IMR-90 (cell line): ENCODE measurements at regions not wholly inside any gene's neighbourhood (a gene's known extent, or its start where the extent isn't known, plus 50 kb on each side); places are given as distances from the start of the nearest gene placed in this dataset.
A peak's percentile ranks its signal among the peaks of the same experiment; 100 is the strongest.

ENCODE experiments used
- ATAC-seq: fragments of 200-7000 bp; cut with Tn5 transposase; 2 replicates; pipeline ENCODE4 v1.9.1; 2020; ENCODE audit warnings: low read depth, mild to moderate bottlenecking, moderate library complexity
- BruUV-seq: library from RNA; stranded (reverse); fragments of 400-500 nt; replicated peaks from 2 replicates; lab custom pipeline; 2021; lab: Mats Ljungman, UMichigan
- CTCF ChIA-PET: fragments of 300-600 bp; formaldehyde crosslinking; extraction: SDS; loops from one replicate; lab custom pipeline; 2021; ENCODE audit warnings: antibody characterized with exemption; lab: Yijun Ruan, JAX
- POLR2A ChIA-PET: fragments of 300-600 bp; sonication (Branson Sonifier 250); formaldehyde crosslinking; loops from one replicate; lab custom pipeline; 2022; ENCODE audit warnings: antibody characterized with exemption; ENCODE audit not compliant: unreplicated experiment; lab: Charles Lee
- DNase-seq: peaks from one replicate; pipeline ENCODE4 v3.0.0; 2013
- H2AFZ ChIP-seq: replicated peaks from 2 replicates; pipeline ENCODE3; 2013; ENCODE audit warnings: low read length, mild to moderate bottlenecking; ENCODE audit not compliant: poor library complexity
- H2AK5ac ChIP-seq: 2 replicates; pipeline ENCODE4 v1.6.1; 2013; ENCODE audit warnings: low read depth, low read length, inconsistent platforms
- H2AK9ac ChIP-seq: replicated peaks from 2 replicates; pipeline ENCODE3; 2013; ENCODE audit warnings: mild to moderate bottlenecking, low read depth, low read length, moderate library complexity; ENCODE audit not compliant: poor library complexity
- H2BK120ac ChIP-seq: 2 replicates; pipeline ENCODE4 v1.6.1; 2013; ENCODE audit warnings: low read depth, low read length, inconsistent platforms
- H2BK15ac ChIP-seq: 3 replicates; pipeline ENCODE4 v1.6.1; 2013; ENCODE audit warnings: low read depth, low read length, inconsistent platforms
- H2BK20ac ChIP-seq: 2 replicates; pipeline ENCODE4 v1.6.1; 2013; ENCODE audit warnings: low read depth, mild to moderate bottlenecking, inconsistent platforms, low read length, moderate library complexity
- H2BK5ac ChIP-seq: 2 replicates; pipeline ENCODE4 v1.6.1; 2013; ENCODE audit warnings: mild to moderate bottlenecking, low read depth, low read length, inconsistent platforms; ENCODE audit not compliant: poor library complexity, severe bottlenecking
- H3K14ac ChIP-seq: replicated peaks from 2 replicates; pipeline ENCODE4 v1.6.1; 2013; ENCODE audit warnings: low read depth, low read length, inconsistent platforms
- H3K18ac ChIP-seq: 2 replicates; pipeline ENCODE4 v1.6.1; 2013; ENCODE audit warnings: low read depth, low read length, control low read depth
- H3K23ac ChIP-seq: 2 replicates; pipeline ENCODE4 v1.6.1; 2013; ENCODE audit warnings: low read depth, low read length, inconsistent platforms
- H3K27ac ChIP-seq: 2 replicates; pipeline ENCODE4 v1.5.1; 2013; ENCODE audit warnings: mild to moderate bottlenecking, control low read depth, low read length; ENCODE audit not compliant: insufficient read depth
- H3K27me3 ChIP-seq: 2 replicates; pipeline ENCODE4 v1.6.1; 2013; ENCODE audit warnings: low read length; ENCODE audit not compliant: control insufficient read depth, insufficient read depth
- H3K36me3 ChIP-seq: 2 replicates; pipeline ENCODE4 v1.6.1; 2013; ENCODE audit warnings: low read length, mixed read lengths; ENCODE audit not compliant: control insufficient read depth, insufficient read depth
- H3K4ac ChIP-seq: 2 replicates; pipeline ENCODE4 v1.6.1; 2013; ENCODE audit warnings: low read depth, low read length, inconsistent platforms
- H3K4me1 ChIP-seq: 2 replicates; pipeline ENCODE4 v1.6.1; 2013; ENCODE audit warnings: low read length, mixed read lengths; ENCODE audit not compliant: control insufficient read depth, insufficient read depth
- H3K4me2 ChIP-seq: 2 replicates; pipeline ENCODE4 v1.6.1; 2013; ENCODE audit warnings: low read depth, mild to moderate bottlenecking, control low read depth, low read length, moderate library complexity
- H3K4me3 ChIP-seq: 2 replicates; pipeline ENCODE4 v1.5.1; 2013; ENCODE audit warnings: low read depth, mild to moderate bottlenecking, control low read depth, low read length, moderate library complexity; ENCODE audit not compliant: insufficient read depth
- H3K56ac ChIP-seq: 2 replicates; pipeline ENCODE4 v1.6.1; 2013; ENCODE audit warnings: low read length, inconsistent platforms; ENCODE audit not compliant: insufficient read depth; ENCODE audit errors: extremely low read depth
- H3K79me1 ChIP-seq, 2 experiments: 2 replicates each; pipeline ENCODE4 v1.6.1; 2013; ENCODE audit warnings: low read length in 2 of 2, inconsistent platforms in 1 of 2, low read depth in 1 of 2
- H3K9ac ChIP-seq: 2 replicates; pipeline ENCODE4 v1.6.1; 2013; ENCODE audit warnings: low read depth, low read length, control low read depth
- H3K9me1 ChIP-seq: 2 replicates; pipeline ENCODE4 v1.6.1; 2013; ENCODE audit warnings: low read length, inconsistent platforms; ENCODE audit not compliant: insufficient read depth
- H3K9me3 ChIP-seq: 2 replicates; pipeline ENCODE4 v1.6.1; 2013; ENCODE audit warnings: low read length; ENCODE audit not compliant: control insufficient read depth, insufficient read depth
- H4K20me1 ChIP-seq: 2 replicates; pipeline ENCODE4 v1.6.1; 2013; ENCODE audit warnings: low read length, inconsistent platforms; ENCODE audit not compliant: insufficient read depth
- H4K5ac ChIP-seq: 2 replicates; pipeline ENCODE4 v1.6.1; 2013; ENCODE audit warnings: mild to moderate bottlenecking, low read depth, low read length, control low read depth
- H4K8ac ChIP-seq, 2 experiments: 2 replicates each; pipeline ENCODE4 v1.6.1; 2013; ENCODE audit warnings: low read depth in 2 of 2, low read length in 2 of 2, control low read depth in 1 of 2, inconsistent platforms in 1 of 2
- H4K91ac ChIP-seq: 2 replicates; pipeline ENCODE4 v1.6.1; 2013; ENCODE audit warnings: low read depth, low read length, inconsistent platforms; ENCODE audit not compliant: insufficient read depth
- MAFK ChIP-seq: IDR thresholded peaks from 2 replicates; pipeline ENCODE4 v1.6.1; 2012; ENCODE audit warnings: low read depth, low read length, improper control_type of control experiment
- POLR2A ChIP-seq: IDR thresholded peaks from 2 replicates; pipeline ENCODE4 v1.6.1; 2012; ENCODE audit warnings: mild to moderate bottlenecking, low read depth, low read length
- WGBS, 2 experiments: methylation state at CpG; one replicate each; pipeline versions ENCODE4 v1.1.5 to v1.1.7; 2013; ENCODE audit warnings: missing lambda C conversion rate in 2 of 2; ENCODE audit not compliant: insufficient read length in 1 of 2; ENCODE audit errors: extremely low coverage in 2 of 2; 5-methylcytosine and 5-hydroxymethylcytosine counted together
- dilution Hi-C: fragments of 300-500 bp; cut with HindIII; formaldehyde crosslinking; loops from one replicate; pipeline ENCODE4 v1.14.3; 2018; ENCODE audit warnings: low sequenced_read_pairs; ENCODE audit not compliant: unreplicated experiment
- in situ Hi-C: fragments of 300-500 bp; cut with MboI; formaldehyde crosslinking; loops from 3 replicates; pipeline ENCODE4 v1.14.3; 2019; ENCODE audit warnings: low sequenced_read_pairs, inconsistent platforms, mixed read lengths
- intact Hi-C: fragments of 100-400 bp; cut with micrococcal nuclease; formaldehyde crosslinking; loops from 2 replicates; pipeline ENCODE4 v1.10.0; 2022

DNA sequence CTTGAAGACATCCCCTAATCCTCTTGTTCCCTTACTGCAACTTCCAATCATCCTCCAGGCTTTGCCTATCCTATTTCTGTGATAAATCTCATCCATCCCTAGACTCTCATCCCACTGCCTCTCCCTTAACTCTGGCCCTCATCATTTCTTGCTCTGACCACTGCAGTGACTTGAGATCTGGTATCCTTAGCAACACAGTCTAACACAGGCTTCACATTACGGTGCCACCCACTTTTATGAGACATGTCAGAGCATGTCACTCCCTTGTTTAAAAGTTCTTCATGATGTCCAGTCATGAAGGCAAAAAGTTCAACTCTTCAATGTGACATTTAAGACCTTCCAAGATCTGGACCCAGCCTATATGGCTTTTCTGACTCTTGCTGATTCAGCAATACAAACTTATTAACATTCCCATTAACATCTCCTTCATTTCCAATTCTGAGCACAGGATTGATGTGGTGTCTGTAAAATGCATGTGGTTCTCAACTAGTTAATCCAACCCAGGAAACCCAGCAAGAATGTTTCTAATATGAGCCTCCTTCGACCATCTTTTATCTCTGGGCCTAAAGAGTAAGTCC, 64.0 kb downstream of the OR13H1 start:
- H3K79me1 ChIP-seq: no peaks in the 10 kb centered on the region

More for the DNA sequence above, 64.0 kb downstream of the OR13H1 start:
- H2AK5ac ChIP-seq: no peak overlapping the region
- no peaks in the 10 kb centered on the region for H3K4me1 ChIP-seq
- H4K91ac ChIP-seq: no peak overlapping the region
- no peak overlapping the region for H3K4me2 ChIP-seq
- POLR2A ChIA-PET: no interaction called here
- in situ Hi-C loops: no loop called here
- no CpG with 5 or more reads among the region's 2 CpGs for WGBS, 2 experiments
- H3K23ac ChIP-seq: no peak overlapping the region
- no peak overlapping the region for H3K4ac ChIP-seq
- peak; percentile 62; the same call in 1 of the 2 replicates for TF ChIP-seq MAFK
- TF ChIP-seq POLR2A: no peak
- H3K9ac ChIP-seq: no peak overlapping the region
- peaks cover 4% of the 10 kb centered on the region for H3K27me3 ChIP-seq
- ATAC-seq (no peak), DNase-seq (no peak)
- no peak overlapping the region for H2BK120ac ChIP-seq
- no peak overlapping the region for H4K5ac ChIP-seq
- no peak overlapping the region for H2BK20ac ChIP-seq
- H2AK9ac ChIP-seq: no peak overlapping the region
- H4K8ac ChIP-seq: no peak overlapping the region
- no peak overlapping the region for H3K56ac ChIP-seq
- no peak overlapping the region for H2AFZ ChIP-seq
- no peak overlapping the region for H3K27ac ChIP-seq
- no peak overlapping the region for H3K4me3 ChIP-seq
- H2BK5ac ChIP-seq: no peak overlapping the region
- intact Hi-C loops: no loop called here
- no peaks in the 10 kb centered on the region for H3K36me3 ChIP-seq
- H3K9me1 ChIP-seq: no peaks in the 10 kb centered on the region
- H4K20me1 ChIP-seq: no peaks in the 10 kb centered on the region; the same call in 1 of the 2 replicates
- H3K14ac ChIP-seq: no peak overlapping the region
- CTCF ChIA-PET: no interaction called here
- H2BK15ac ChIP-seq: no peak overlapping the region
- no peaks in the 10 kb centered on the region for H3K9me3 ChIP-seq
- BruUV-seq: no TSS peak
- H3K18ac ChIP-seq: no peak overlapping the region
- dilution Hi-C loops: no loop called here
